K562 (cell line): ENCODE measurements at regions not wholly inside any gene's neighbourhood (a gene's known extent, or its start where the extent isn't known, plus 50 kb on each side); places are given as distances from the start of the nearest gene placed in this dataset.

ENCODE experiments used
- CHD4 ChIP-seq: fragments of 200-600 bp; sonication (generic); IDR thresholded peaks from 3 replicates; pipeline ENCODE4 v1.6.1; 2012; ENCODE audit warnings: low read depth, mild to moderate bottlenecking, mixed read lengths, low read length, inconsistent platforms; ENCODE audit not compliant: insufficient read depth, insufficient replicate concordance, poor library complexity, severe bottlenecking
- DPF2 ChIP-seq: fragments of 450-650 bp; IDR thresholded peaks from 2 replicates; pipeline ENCODE4 v1.6.1; 2016
- GTF2F1 ChIP-seq: IDR thresholded peaks from 2 replicates; pipeline ENCODE4 v1.6.1; 2011; ENCODE audit warnings: low read depth, low read length, improper control_type of control experiment
- HNRNPLL ChIP-seq: fragments of 200-400 bp; formaldehyde crosslinking; IDR thresholded peaks from 2 replicates; pipeline ENCODE4 v1.6.1; 2017; ENCODE audit warnings: low read length, low read depth, mild to moderate bottlenecking; ENCODE audit not compliant: poor library complexity, severe bottlenecking
- NCOA2 ChIP-seq, 2 experiments: fragments of 450-650 bp; IDR thresholded peaks; 2 replicates each; pipeline ENCODE4 v1.6.1; 2018; ENCODE audit warnings: mild to moderate bottlenecking in 2 of 2, moderate library complexity in 1 of 2; ENCODE audit not compliant: partially characterized antibody in 2 of 2
- NR1H2 ChIP-seq: sonication (generic); formaldehyde crosslinking; IDR thresholded peaks from 2 replicates; pipeline ENCODE4 v1.4.0; 2020; ENCODE audit warnings: mild to moderate bottlenecking, missing genetic modification reagents
- PKNOX1 ChIP-seq: fragments of 450-650 bp; IDR thresholded peaks from 2 replicates; pipeline ENCODE4 v1.6.1; 2016
- POLR2G ChIP-seq: fragments of 200-400 bp; formaldehyde crosslinking; IDR thresholded peaks from 2 replicates; pipeline ENCODE4 v1.6.1; 2017; ENCODE audit warnings: low read depth, mild to moderate bottlenecking, antibody characterized with exemption, low read length, moderate library complexity
- SMAD1 ChIP-seq: fragments of 150-350 bp; IDR thresholded peaks from 2 replicates; pipeline ENCODE4 v1.6.1; 2014; ENCODE audit warnings: low read length, low read depth; ENCODE audit not compliant: partially characterized antibody
- SRSF7 ChIP-seq: fragments of 200-400 bp; formaldehyde crosslinking; optimal IDR thresholded peaks from 2 replicates; pipeline ENCODE3; 2017; ENCODE audit warnings: mild to moderate bottlenecking, low read depth, low read length
- TBP ChIP-seq: optimal IDR thresholded peaks from 2 replicates; pipeline ENCODE3; 2011; ENCODE audit warnings: low read depth, low read length, improper control_type of control experiment
- THRAP3 ChIP-seq: fragments of 450-650 bp; IDR thresholded peaks from 2 replicates; pipeline ENCODE4 v1.6.1; 2016; ENCODE audit warnings: mild to moderate bottlenecking, inconsistent platforms, borderline replicate concordance
- ZFP1 ChIP-seq: fragments of 450-650 bp; formaldehyde crosslinking; IDR thresholded peaks from 2 replicates; pipeline ENCODE4 v1.4.0; 2020; ENCODE audit warnings: mild to moderate bottlenecking, mixed read lengths
- ZNF324 ChIP-seq: fragments of 250-450 bp; sonication (Bioruptor Pico); IDR thresholded peaks from 2 replicates; pipeline ENCODE4 v1.4.0; 2020; ENCODE audit warnings: mild to moderate bottlenecking
- ZNF431 ChIP-seq: sonication (generic); formaldehyde crosslinking; IDR thresholded peaks from 2 replicates; pipeline ENCODE4 v1.8.0; 2022; ENCODE audit warnings: mild to moderate bottlenecking, missing genetic modification reagents
- ZNF436 ChIP-seq: fragments of 250-450, 450-650 bp; sonication (Bioruptor Pico); formaldehyde crosslinking; IDR thresholded peaks from 2 replicates; pipeline ENCODE4 v1.7.0; 2020; ENCODE audit warnings: mild to moderate bottlenecking
- ZNF717 ChIP-seq: fragments of 250-450 bp; sonication (Bioruptor Pico); IDR thresholded peaks from 2 replicates; pipeline ENCODE4 v1.5.0; 2021
- TF ChIP-seq, protein P1 (sequence below): sonication (generic); formaldehyde crosslinking; IDR thresholded peaks from 2 replicates; pipeline ENCODE4 v1.8.0; 2023; ENCODE audit warnings: mild to moderate bottlenecking, missing genetic modification reagents
- TF ChIP-seq, protein P2 (sequence below): IDR thresholded peaks from 3 replicates; pipeline ENCODE4 v1.6.1; 2011; ENCODE audit warnings: borderline replicate concordance, mild to moderate bottlenecking; ENCODE audit not compliant: insufficient read length, insufficient read depth
- TF ChIP-seq, protein P3 (sequence below), 2 experiments: IDR thresholded peaks; 2 replicates each; pipeline ENCODE4 v1.6.1; 2011; ENCODE audit warnings: borderline replicate concordance in 1 of 2, control low read depth in 1 of 2, low read depth in 1 of 2, low read length in 1 of 2, mild to moderate bottlenecking in 1 of 2, mixed read lengths in 1 of 2, moderate library complexity in 1 of 2; ENCODE audit not compliant: insufficient read depth in 1 of 2, insufficient read length in 1 of 2, poor library complexity in 1 of 2, severe bottlenecking in 1 of 2; ENCODE audit errors: extremely low read depth in 1 of 2
- TF ChIP-seq, protein P4 (sequence below), 2 experiments: fragments of 450-650 bp; IDR thresholded peaks; 2 replicates each; pipeline ENCODE4 v1.6.1; 2016
- TF ChIP-seq, protein P5 (sequence below): sonication (generic); formaldehyde crosslinking; IDR thresholded peaks from 2 replicates; pipeline ENCODE4 v1.8.0; 2022; ENCODE audit warnings: mild to moderate bottlenecking, low read depth, missing genetic modification reagents

- TF ChIP-seq POLR2G (no peak), ZNF324 (CRISPR knock-in tag) (no peak), HNRNPLL (no peak), PKNOX1 (no peak), ZFP1 (CRISPR knock-in tag) (no peak), GTF2F1 (no peak), SMAD1 (no peak), THRAP3 (no peak), SRSF7 (no peak), DPF2 (peak; percentile 53; the same call in 1 of the 2 replicates), ZNF436 (CRISPR knock-in tag) (no peak), NR1H2 (no peak), NCOA2 (IDR thresholded peaks at IDR 0.05; ENCODE audit: partially characterized antibody in 2 of 2) (no peak), TBP (no peak), ZNF717 (CRISPR knock-in tag) (no peak), CHD4 (no peak), ZNF431 (CRISPR knock-in tag) (no peak)
- TF ChIP-seq, protein P1, sequence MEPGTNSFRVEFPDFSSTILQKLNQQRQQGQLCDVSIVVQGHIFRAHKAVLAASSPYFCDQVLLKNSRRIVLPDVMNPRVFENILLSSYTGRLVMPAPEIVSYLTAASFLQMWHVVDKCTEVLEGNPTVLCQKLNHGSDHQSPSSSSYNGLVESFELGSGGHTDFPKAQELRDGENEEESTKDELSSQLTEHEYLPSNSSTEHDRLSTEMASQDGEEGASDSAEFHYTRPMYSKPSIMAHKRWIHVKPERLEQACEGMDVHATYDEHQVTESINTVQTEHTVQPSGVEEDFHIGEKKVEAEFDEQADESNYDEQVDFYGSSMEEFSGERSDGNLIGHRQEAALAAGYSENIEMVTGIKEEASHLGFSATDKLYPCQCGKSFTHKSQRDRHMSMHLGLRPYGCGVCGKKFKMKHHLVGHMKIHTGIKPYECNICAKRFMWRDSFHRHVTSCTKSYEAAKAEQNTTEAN (CRISPR knock-in tag), result no peak
- TF ChIP-seq, protein P2, sequence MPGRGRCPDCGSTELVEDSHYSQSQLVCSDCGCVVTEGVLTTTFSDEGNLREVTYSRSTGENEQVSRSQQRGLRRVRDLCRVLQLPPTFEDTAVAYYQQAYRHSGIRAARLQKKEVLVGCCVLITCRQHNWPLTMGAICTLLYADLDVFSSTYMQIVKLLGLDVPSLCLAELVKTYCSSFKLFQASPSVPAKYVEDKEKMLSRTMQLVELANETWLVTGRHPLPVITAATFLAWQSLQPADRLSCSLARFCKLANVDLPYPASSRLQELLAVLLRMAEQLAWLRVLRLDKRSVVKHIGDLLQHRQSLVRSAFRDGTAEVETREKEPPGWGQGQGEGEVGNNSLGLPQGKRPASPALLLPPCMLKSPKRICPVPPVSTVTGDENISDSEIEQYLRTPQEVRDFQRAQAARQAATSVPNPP, result no peak
- TF ChIP-seq, protein P3, sequence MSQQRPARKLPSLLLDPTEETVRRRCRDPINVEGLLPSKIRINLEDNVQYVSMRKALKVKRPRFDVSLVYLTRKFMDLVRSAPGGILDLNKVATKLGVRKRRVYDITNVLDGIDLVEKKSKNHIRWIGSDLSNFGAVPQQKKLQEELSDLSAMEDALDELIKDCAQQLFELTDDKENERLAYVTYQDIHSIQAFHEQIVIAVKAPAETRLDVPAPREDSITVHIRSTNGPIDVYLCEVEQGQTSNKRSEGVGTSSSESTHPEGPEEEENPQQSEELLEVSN (IDR thresholded peaks at IDR 0.05; ENCODE audit: borderline replicate concordance in 1 of 2, extremely low read depth in 1 of 2, insufficient read depth in 1 of 2, insufficient read length in 1 of 2, low read depth in 1 of 2, low read length in 1 of 2, poor library complexity in 1 of 2, severe bottlenecking in 1 of 2), result no peak
- TF ChIP-seq, protein P4, sequence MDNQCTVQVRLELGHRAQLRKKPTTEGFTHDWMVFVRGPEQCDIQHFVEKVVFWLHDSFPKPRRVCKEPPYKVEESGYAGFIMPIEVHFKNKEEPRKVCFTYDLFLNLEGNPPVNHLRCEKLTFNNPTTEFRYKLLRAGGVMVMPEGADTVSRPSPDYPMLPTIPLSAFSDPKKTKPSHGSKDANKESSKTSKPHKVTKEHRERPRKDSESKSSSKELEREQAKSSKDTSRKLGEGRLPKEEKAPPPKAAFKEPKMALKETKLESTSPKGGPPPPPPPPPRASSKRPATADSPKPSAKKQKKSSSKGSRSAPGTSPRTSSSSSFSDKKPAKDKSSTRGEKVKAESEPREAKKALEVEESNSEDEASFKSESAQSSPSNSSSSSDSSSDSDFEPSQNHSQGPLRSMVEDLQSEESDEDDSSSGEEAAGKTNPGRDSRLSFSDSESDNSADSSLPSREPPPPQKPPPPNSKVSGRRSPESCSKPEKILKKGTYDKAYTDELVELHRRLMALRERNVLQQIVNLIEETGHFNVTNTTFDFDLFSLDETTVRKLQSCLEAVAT (IDR thresholded peaks at IDR 0.05), result no peak
- TF ChIP-seq, protein P5, sequence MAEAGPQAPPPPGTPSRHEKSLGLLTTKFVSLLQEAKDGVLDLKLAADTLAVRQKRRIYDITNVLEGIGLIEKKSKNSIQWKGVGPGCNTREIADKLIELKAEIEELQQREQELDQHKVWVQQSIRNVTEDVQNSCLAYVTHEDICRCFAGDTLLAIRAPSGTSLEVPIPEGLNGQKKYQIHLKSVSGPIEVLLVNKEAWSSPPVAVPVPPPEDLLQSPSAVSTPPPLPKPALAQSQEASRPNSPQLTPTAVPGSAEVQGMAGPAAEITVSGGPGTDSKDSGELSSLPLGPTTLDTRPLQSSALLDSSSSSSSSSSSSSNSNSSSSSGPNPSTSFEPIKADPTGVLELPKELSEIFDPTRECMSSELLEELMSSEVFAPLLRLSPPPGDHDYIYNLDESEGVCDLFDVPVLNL, result no peak
Observed at GRCh38 chr5:39755986-39756385, 331.2 kb upstream of the DAB2 start (continued).
